Smooth muscle cell (in vitro differentiated cells): ENCODE measurements at regions not wholly inside any gene's neighbourhood (a gene's known extent, or its start where the extent isn't known, plus 50 kb on each side); places are given as distances from the start of the nearest gene placed in this dataset.

ENCODE experiments used
- DNase-seq: peaks from one replicate; lab custom pipeline; 2025; ENCODE audit not compliant: unreplicated experiment; lab: John Stamatoyannopoulos, UW
- H2AFZ ChIP-seq: fragments of 200-600 bp; sonication (generic); 2 replicates; pipeline ENCODE4 v1.6.0; 2016; ENCODE audit warnings: antibody characterized with exemption, low read depth, mild to moderate bottlenecking
- H3F3A ChIP-seq: fragments of 200-600 bp; sonication (generic); 2 replicates; pipeline ENCODE4 v1.6.0; 2017; ENCODE audit warnings: antibody characterized with exemption, low read depth
- H3K27ac ChIP-seq: fragments of 200-600 bp; sonication (generic); 2 replicates; pipeline ENCODE4 v1.5.1; 2016; ENCODE audit warnings: low read depth, mild to moderate bottlenecking
- H3K27me3 ChIP-seq: fragments of 200-600 bp; sonication (generic); 2 replicates; pipeline ENCODE4 v1.6.1; 2016; ENCODE audit warnings: low read depth, mild to moderate bottlenecking
- H3K36me3 ChIP-seq: fragments of 200-600 bp; sonication (generic); 2 replicates; pipeline ENCODE4 v1.5.1; 2016; ENCODE audit warnings: low read depth
- H3K4me1 ChIP-seq: fragments of 200-600 bp; sonication (generic); 2 replicates; pipeline ENCODE4 v1.5.1; 2016; ENCODE audit warnings: low read depth
- H3K4me2 ChIP-seq: fragments of 200-600 bp; sonication (generic); 2 replicates; pipeline ENCODE4 v1.6.0; 2016; ENCODE audit warnings: mild to moderate bottlenecking
- H3K4me3 ChIP-seq: fragments of 200-600 bp; sonication (generic); 2 replicates; pipeline ENCODE4 v1.5.1; 2016; ENCODE audit warnings: mild to moderate bottlenecking
- H3K79me2 ChIP-seq: fragments of 200-600 bp; sonication (generic); 2 replicates; pipeline ENCODE4 v1.6.0; 2016; ENCODE audit warnings: low read depth, mild to moderate bottlenecking
- H3K9ac ChIP-seq: fragments of 200-600 bp; sonication (generic); 2 replicates; pipeline ENCODE4 v1.6.0; 2016; ENCODE audit warnings: low read depth
- H3K9me3 ChIP-seq: fragments of 200-600 bp; sonication (generic); replicated peaks from 2 replicates; pipeline ENCODE4 v1.5.1; 2016; ENCODE audit warnings: low read depth
- H4K20me1 ChIP-seq: fragments of 200-600 bp; sonication (generic); 2 replicates; pipeline ENCODE4 v1.6.0; 2016; ENCODE audit warnings: low read depth
- WGBS: methylation state at CpG from one replicate; pipeline ENCODE4 v1.1.7; 2016; ENCODE audit warnings: low lambda C conversion rate; 5-methylcytosine and 5-hydroxymethylcytosine counted together
- TF ChIP-seq, protein P1 (sequence below): fragments of 200-600 bp; sonication (generic); IDR thresholded peaks from 2 replicates; pipeline ENCODE4 v1.5.1; 2017; ENCODE audit warnings: borderline replicate concordance, mild to moderate bottlenecking, antibody characterized with exemption; ENCODE audit not compliant: insufficient read depth, poor library complexity, severe bottlenecking

DNA sequence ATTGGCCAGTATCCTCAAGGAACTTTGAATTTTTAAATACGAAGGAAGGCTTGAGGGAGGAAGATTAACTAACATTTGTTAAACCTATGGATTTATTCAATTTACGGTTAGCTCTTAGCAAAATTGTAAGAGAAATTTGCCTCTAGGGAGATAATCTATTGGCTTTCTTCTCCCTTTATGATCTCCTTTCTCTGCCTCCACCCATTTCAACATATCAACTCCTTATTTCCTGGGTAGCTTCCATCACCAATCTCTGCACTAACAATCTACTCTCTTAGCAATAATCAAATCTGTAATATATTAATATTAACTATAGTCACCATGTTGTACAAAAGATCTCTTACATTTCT, 233.9 kb upstream of the CSNK1A1L start:
- H3K4me2 ChIP-seq: no peak overlapping the region
- 100% methylated on average over 2 of the region's 2 CpGs for WGBS
- TF ChIP-seq, protein P1, sequence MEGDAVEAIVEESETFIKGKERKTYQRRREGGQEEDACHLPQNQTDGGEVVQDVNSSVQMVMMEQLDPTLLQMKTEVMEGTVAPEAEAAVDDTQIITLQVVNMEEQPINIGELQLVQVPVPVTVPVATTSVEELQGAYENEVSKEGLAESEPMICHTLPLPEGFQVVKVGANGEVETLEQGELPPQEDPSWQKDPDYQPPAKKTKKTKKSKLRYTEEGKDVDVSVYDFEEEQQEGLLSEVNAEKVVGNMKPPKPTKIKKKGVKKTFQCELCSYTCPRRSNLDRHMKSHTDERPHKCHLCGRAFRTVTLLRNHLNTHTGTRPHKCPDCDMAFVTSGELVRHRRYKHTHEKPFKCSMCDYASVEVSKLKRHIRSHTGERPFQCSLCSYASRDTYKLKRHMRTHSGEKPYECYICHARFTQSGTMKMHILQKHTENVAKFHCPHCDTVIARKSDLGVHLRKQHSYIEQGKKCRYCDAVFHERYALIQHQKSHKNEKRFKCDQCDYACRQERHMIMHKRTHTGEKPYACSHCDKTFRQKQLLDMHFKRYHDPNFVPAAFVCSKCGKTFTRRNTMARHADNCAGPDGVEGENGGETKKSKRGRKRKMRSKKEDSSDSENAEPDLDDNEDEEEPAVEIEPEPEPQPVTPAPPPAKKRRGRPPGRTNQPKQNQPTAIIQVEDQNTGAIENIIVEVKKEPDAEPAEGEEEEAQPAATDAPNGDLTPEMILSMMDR: no peak
- DNase-seq: no peak
- H3K4me1 ChIP-seq: no peaks in the 10 kb centered on the region
- H3K9me3 ChIP-seq: no peaks in the 10 kb centered on the region
- no peak overlapping the region for H2AFZ ChIP-seq
- no peaks in the 10 kb centered on the region for H3K79me2 ChIP-seq
- H3K4me3 ChIP-seq: no peak overlapping the region
- H3K9ac ChIP-seq: no peak overlapping the region
- no peak overlapping the region for H3K27ac ChIP-seq
- no peaks in the 10 kb centered on the region for H3K27me3 ChIP-seq
- no peaks in the 10 kb centered on the region for H3K36me3 ChIP-seq
- no peaks in the 10 kb centered on the region for H4K20me1 ChIP-seq
- no peaks in the 10 kb centered on the region for H3F3A ChIP-seq

DNA sequence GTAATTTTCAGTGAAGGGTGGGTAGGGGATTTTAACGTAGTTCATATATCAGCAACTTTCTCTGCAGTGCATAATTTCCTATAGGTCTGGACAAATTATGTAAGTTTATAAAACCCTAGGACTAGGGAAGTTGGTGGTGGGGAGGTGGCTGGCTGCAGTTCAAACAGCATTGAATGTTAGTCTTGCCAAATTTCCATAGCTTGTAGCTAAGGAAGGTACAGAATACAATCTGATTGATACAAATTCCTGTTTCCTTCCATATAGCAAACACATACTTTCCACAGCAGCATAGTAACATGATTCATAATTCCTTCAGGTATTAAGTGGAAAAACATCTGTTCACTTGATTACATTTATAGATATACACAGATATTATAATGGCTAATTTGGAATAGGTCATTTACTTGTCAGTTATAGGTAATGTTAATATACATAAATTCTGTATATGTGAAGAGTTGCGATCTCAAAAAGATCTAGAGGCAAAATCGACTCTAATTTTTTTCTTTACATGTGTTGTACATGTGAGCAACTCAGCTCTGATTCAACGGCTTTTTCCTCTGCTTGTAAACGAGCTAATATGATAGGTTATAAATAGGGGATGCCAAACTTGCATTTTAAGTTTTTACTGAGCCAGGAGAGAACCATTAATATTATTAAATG, 233.4 kb upstream of the CSNK1A1L start:
- TF ChIP-seq, protein P1: no peak
- Histone ChIP-seq H3K9ac (no peak overlapping the region), H3K9me3 (no peaks in the 10 kb centered on the region), H3K4me1 (no peaks in the 10 kb centered on the region), H3K27me3 (no peaks in the 10 kb centered on the region), H3K79me2 (no peaks in the 10 kb centered on the region), H4K20me1 (no peaks in the 10 kb centered on the region), H3K27ac (no peak overlapping the region), H3K36me3 (no peaks in the 10 kb centered on the region), H3K4me3 (no peak overlapping the region), H3F3A (no peaks in the 10 kb centered on the region), H3K4me2 (no peak overlapping the region), H2AFZ (no peak overlapping the region)
- DNase-seq: no peak
- 73% methylated on average over 5 of the region's 5 CpGs for WGBS

DNA sequence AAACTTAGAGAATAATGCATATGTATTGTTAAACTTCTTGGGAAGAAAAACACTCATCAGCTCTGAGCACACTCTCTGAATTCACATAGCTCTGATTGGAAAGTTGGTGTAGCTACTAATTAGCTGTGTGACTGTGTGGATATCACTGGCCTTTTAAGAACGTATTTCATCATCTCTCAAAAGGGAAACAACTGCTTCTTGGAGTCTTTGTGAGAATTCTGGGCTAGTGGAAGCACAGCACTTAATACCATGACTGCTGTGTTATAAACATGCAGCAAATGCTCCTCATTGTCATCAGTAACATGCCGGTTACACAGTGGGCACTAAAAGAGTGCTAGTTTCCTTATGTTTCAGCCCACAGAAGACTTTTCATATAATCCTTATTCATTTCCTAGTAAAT, 220.9 kb upstream of the CSNK1A1L start:
- Histone ChIP-seq H3K79me2 (no peaks in the 10 kb centered on the region), H3K4me1 (no peaks in the 10 kb centered on the region), H3K9me3 (no peaks in the 10 kb centered on the region), H3K9ac (no peak overlapping the region), H3K27ac (peak overlapping the region; percentile 33), H4K20me1 (no peaks in the 10 kb centered on the region), H2AFZ (peak overlapping the region; percentile 74), H3K4me2 (peak overlapping the region; percentile 38), H3K36me3 (no peaks in the 10 kb centered on the region), H3F3A (no peaks in the 10 kb centered on the region), H3K4me3 (no peak overlapping the region), H3K27me3 (no peaks in the 10 kb centered on the region)
- WGBS: 33% methylated on average over 2 of the region's 2 CpGs
- DNase-seq: no peak
- TF ChIP-seq, protein P1: no peak

DNA sequence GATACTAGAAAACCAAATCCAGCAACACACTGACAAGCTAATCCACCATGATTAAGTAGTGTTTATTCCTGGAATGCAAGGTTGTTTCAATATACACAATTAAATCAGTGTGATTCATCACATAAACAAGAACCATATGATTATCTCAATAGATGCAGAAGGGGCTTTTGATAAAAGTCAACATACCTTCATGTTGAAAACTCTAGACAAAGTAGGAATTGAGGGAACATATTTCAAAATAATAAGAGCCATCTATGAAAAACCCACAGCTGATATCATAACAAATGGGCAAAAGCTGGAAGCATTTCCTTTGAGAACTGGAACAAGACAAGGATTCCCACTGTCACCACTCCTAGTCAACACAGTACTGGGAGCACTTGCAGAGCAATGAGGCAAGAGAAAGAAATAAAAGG, 213.6 kb upstream of the CSNK1A1L start:
- Histone ChIP-seq H4K20me1 (no peaks in the 10 kb centered on the region), H3K9ac (no peak overlapping the region), H3K79me2 (no peaks in the 10 kb centered on the region), H2AFZ (no peak overlapping the region), H3K4me1 (no peaks in the 10 kb centered on the region), H3K9me3 (no peaks in the 10 kb centered on the region), H3F3A (no peaks in the 10 kb centered on the region), H3K27me3 (no peaks in the 10 kb centered on the region), H3K4me3 (no peak overlapping the region), H3K27ac (no peak overlapping the region), H3K36me3 (no peaks in the 10 kb centered on the region), H3K4me2 (no peak overlapping the region)
- TF ChIP-seq, protein P1: no peak
- DNase-seq: no peak
